SIG-M5 (cell line): ENCODE measurements at regions not wholly inside any gene's neighbourhood (a gene's known extent, or its start where the extent isn't known, plus 50 kb on each side); places are given as distances from the start of the nearest gene placed in this dataset.
"Not testable (repeated sequence)": the region's sequence is repeated elsewhere in the genome, so short reads cannot be mapped to it uniquely, and the experiment has no call there.

Source experiments
- DNase-seq: peaks from one replicate; lab custom pipeline; 2025; lab: John Stamatoyannopoulos, UW

GRCh38 chr7:47190462-47190861 lies 391.4 kb downstream of the TNS3 start:
- DNase-seq: no peak

DNA sequence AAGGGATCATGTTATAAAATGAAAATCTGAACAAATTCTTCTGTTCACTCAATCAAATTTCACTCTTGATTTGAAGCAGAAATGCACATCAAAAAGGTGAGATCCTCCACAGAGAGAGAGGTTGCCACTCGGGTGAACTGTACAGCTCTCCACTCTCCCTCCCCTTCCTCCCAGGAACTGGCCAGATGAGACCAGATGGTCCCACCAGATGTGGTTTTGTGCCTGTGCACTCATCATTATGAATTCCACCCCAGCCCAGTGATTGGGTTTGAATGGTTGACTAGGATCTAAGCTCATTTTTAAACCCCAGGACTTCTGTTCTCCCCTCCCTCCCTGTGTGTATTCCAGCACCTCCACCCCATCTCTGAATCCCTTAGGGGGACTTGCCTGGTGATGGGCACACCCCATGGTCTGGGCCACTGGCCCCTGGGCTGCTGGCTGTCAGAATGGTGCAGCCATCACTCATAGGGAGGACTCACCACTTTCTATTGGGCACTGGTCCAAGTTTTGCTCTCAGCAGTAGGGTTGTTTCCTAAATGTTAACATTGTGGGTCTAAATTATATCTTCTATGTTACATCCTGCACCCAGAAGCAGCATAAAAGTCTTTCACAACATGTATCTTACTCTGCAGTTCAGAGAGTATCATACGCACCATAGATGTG lies 393.1 kb downstream of the TNS3 start:
- no peak for DNase-seq

- no peak for DNase-seq
Observed at GRCh38 chr7:47188136-47188535, 393.8 kb downstream of the TNS3 start.

- DNase-seq: no peak
Observed at GRCh38 chr7:47186316-47186715, 395.6 kb downstream of the TNS3 start.

DNA sequence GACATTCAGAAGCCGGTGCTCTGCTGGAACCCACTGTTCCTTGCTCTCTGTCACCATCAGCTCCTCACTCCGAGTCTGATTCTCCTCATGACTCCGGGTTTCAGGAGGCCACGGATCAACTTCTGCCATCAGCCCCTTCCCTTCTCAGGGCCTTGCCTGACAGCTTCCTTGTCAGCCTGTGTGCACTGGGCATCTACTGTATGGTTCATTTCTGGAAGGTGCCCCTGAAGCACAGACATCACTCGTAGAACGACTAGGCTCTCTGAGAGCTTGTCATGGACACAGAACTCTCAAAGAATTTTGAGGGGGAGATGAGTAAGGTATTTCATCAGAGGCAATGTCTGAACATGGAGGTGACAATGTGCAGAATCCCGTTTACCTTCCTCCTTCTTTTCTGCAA lies 396.1 kb downstream of the TNS3 start:
- DNase-seq: no peak

DNA sequence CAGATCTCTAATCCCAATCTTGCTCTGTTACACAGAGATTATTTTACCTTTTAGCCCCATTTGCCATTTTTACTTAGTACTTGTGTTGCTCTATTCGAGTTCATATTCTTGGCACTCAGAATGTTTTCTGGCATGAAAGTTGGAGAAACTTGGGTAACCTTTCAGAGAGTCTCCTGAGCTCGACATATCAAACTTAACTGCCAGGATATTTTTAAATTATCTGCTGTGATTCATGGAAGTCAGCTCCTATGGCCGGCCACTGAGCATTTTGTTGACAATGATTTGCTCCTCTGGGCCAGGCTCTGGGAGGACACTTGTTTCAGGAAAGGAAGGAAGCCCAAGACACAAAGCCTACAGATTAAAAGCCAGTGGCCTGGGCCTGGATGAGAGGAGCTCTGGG lies 396.7 kb downstream of the TNS3 start:
- DNase-seq: no peak

- DNase-seq: no peak
Observed at GRCh38 chr7:47183862-47184590, 397.9 kb downstream of the TNS3 start.

DNA sequence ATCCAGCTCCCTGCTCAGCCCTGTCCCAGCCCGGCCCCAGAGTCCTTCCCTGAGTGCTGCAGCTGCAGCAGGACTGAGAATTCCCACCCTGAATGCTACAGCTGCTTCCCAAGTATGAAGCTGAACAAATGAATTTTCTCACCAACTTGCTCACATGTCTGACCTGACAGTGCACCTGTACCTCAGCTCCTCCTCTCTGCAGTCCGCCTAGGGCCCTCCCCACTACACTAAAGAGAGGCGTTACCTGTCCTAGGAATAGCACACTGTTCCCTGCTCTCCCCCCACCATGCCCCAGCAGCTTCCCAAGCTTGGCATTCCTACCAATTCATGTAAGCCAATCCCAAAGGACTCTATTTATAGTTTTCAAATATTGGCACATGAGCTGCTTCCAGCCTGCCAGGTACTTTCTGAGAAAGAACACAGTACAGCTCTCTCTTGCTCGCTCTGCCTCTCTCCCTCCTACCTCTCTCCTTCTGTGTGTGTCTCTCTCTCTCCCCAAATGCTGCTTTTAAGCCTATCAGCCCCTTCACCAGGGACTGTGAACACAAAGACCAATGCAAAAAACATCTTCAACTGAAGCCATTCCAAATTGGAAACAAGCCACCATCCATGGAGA lies 400.1 kb downstream of the TNS3 start:
- no peak for DNase-seq

GRCh38 chr7:47180516-47180826 lies 401.4 kb downstream of the TNS3 start:
- no peak for DNase-seq

DNA sequence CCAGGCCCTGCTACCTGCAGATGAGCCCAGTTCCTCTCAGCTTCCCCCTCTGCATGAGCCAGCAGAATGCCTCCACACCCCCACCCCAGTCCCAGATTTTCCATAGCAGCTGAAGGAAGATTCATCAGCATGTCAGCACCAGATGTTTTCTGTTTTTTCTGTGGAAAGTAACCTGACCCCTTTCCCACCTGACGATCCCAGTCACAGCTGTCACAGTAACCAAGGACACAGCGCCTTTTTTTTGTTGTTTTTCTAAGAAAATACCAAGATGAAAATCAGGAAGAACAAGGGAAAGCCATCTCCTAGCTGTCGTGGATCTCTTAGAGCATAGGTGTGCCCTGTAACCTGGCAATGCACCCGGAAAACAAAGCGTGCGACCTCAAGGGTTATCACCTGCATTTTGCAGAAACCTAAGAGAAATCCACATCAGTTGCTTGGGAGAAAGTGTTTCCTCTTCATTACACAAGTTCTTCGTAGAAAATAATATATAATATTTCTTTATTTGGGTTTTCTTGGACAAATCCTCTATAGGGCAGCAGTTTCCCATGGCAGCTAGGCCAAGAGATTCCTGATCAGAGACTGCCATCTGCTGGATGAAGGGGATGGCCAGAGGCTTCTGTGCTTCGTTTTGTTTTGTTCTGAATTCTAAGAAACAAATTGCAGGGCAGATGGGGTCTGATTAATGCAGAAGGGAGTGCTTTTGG lies 401.9 kb downstream of the TNS3 start:
- no peak for DNase-seq

GRCh38 chr7:47172602-47173539 lies 409.0 kb downstream of the TNS3 start:
- not testable (repeated sequence) for DNase-seq

DNA sequence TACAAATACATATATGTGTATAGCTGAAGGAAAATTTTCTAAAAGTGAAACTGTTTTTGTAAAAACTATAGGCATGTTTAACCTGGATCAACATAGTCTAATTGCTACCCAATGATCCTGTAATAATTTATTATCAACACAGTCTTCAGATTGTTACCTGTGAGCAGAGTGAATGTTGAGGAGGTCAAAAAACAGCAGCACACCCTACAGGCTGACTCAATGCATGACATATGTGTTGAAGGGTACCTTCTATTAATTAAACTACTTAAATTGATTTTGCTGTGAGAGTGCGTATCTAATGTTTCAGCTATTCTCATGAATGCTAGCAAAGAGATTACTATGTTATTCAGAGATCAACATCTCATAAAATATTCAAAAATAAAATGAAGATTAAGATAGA lies 411.4 kb downstream of the TNS3 start:
- DNase-seq: no peak

GRCh38 chr7:47154791-47155190 lies 427.1 kb downstream of the TNS3 start:
- DNase-seq: no peak

- DNase-seq: no peak
Observed at GRCh38 chr7:47153576-47153975, 428.3 kb downstream of the TNS3 start.

- no peak for DNase-seq
Observed at GRCh38 chr7:47153058-47153457, 428.9 kb downstream of the TNS3 start.

DNA sequence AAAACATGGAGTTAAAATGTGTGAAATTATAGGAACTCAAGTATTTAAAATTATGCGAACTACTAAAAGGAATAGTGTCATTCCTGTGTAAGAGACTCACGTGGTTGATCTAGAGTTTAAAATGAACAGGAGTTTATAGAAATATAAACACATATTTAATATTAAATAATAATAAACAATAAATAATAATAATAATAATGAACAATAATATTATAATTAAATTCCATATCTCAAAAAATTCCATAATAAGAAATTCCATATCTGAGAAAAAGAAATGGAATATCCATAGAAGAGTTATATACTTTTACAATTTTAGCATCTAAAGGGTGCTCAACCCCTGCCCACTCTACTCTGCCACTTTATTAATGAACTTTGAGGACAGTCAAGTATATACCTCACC lies 429.6 kb downstream of the TNS3 start:
- DNase-seq: no peak

DNA sequence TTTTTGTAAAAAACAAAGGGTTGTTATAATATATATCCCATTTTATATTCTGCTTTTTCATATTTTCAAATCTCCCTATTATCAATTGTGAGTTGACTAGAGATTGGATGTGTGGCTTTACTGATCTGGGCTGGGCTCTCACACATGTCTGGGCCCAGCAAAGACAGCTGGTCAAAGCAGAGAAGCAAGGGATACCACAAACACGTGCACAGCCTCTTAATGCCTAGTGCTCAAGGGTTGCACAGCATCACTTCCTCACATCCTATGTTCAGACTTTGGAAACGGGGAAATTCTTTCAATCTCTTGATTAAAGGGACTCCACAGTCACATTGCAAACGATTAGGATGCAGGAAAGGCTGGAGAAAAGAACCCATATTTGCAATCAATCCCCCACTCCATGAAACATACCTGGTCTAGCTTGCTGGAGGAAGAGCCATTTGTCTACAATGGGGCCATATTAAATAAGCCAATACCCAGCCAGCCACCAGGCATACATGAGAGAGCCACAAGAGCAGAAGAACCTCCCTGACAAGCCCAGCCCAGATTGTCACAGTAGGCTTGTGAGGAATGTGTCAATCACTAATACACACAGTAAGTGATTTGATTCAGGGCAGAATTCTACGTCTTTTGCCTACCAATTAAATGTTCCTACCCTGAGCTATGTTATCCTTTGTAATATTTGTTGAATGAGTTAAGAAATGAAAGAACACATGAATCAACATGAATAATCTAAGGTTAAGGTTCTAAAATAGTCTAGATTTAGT lies 431.2 kb downstream of the TNS3 start:
- no peak for DNase-seq

- DNase-seq: no peak
Observed at GRCh38 chr7:47149971-47150370, 431.9 kb downstream of the TNS3 start.

- DNase-seq: no peak
Observed at GRCh38 chr7:47149208-47149839, 432.6 kb downstream of the TNS3 start.

GRCh38 chr7:47148536-47149207 lies 433.2 kb downstream of the TNS3 start:
- DNase-seq: no peak
